GM12878 (cell line): ENCODE measurements at regions not wholly inside any gene's neighbourhood (a gene's known extent, or its start where the extent isn't known, plus 50 kb on each side); places are given as distances from the start of the nearest gene placed in this dataset.

Experiments
- ATAC-seq: fragments of 200-7000 bp; cut with Tn5 transposase; 3 replicates; pipeline ENCODE4 v1.9.1; 2020; ENCODE audit warnings: mild to moderate bottlenecking, moderate library complexity
- BruUV-seq: library from RNA; stranded (reverse); fragments of 400-500 nt; replicated peaks from 2 replicates; lab custom pipeline; 2021; lab: Mats Ljungman, UMichigan
- CTCF ChIA-PET: fragments of 300-600 bp; sonication (Branson Sonifier 250); formaldehyde crosslinking; extraction: SDS; loops from one replicate; lab custom pipeline; 2021; ENCODE audit warnings: inconsistent platforms; lab: Yijun Ruan, JAX
- POLR2A ChIA-PET: fragments of 350-600 bp; formaldehyde crosslinking; extraction: SDS; loops from one replicate; lab custom pipeline; 2021; ENCODE audit warnings: inconsistent platforms; lab: Charles Lee
- RAD21 ChIA-PET: fragments of 300-600 bp; sonication (Branson Sonifier 250); formaldehyde crosslinking; loops from one replicate; lab custom pipeline; 2023; ENCODE audit warnings: antibody characterized with exemption; ENCODE audit not compliant: unreplicated experiment; lab: Charles Lee
- SMC1A ChIA-PET: fragments of 300-600 bp; sonication (Branson Sonifier 250); formaldehyde crosslinking; loops from one replicate; lab custom pipeline; 2023; ENCODE audit not compliant: unreplicated experiment, uncharacterized antibody; lab: Charles Lee
- DNase-seq: peaks from one replicate; pipeline ENCODE4 v3.0.0-alpha.2; 2011; ENCODE audit warnings: low read depth, low spot score
- FAIRE-seq: peaks from 3 replicates; lab custom pipeline; 2011; peaks lifted over from hg19 to GRCh38; lab: Jason Lieb, UNC
- H2AFZ ChIP-seq: 2 replicates; pipeline ENCODE4 v1.6.0; 2011; ENCODE audit warnings: low read depth, low read length, control low read depth; ENCODE audit not compliant: control insufficient read depth
- H3K27ac ChIP-seq: 2 replicates; pipeline ENCODE4 v1.5.1; 2011; ENCODE audit warnings: control low read depth; ENCODE audit not compliant: control insufficient read depth, insufficient read depth
- H3K27me3 ChIP-seq, 2 experiments: replicated peaks in 1 of 2; 2 replicates each; pipeline versions ENCODE4 v1.6.0 to v1.6.1; 2011; ENCODE audit warnings: low read length in 1 of 2; ENCODE audit not compliant: control insufficient read depth in 2 of 2, insufficient read depth in 2 of 2
- H3K36me3 ChIP-seq, 2 experiments: 2 replicates each; pipeline ENCODE4 v1.5.1; 2011; ENCODE audit warnings: low read length in 1 of 2; ENCODE audit not compliant: control insufficient read depth in 2 of 2, insufficient read depth in 2 of 2
- H3K4me1 ChIP-seq: 2 replicates; pipeline ENCODE4 v1.6.1; 2011; ENCODE audit warnings: mild to moderate bottlenecking, low read length, moderate library complexity, mixed read lengths; ENCODE audit not compliant: control insufficient read depth, insufficient read depth
- H3K4me2 ChIP-seq: 2 replicates; pipeline ENCODE4 v1.6.0; 2011; ENCODE audit warnings: control low read depth; ENCODE audit not compliant: control insufficient read depth, insufficient read depth
- H3K4me3 ChIP-seq: fragments of 200-600 bp; sonication (generic); 2 replicates; pipeline ENCODE4 v1.5.1; 2016
- H3K79me2 ChIP-seq: 2 replicates; pipeline ENCODE4 v1.6.0; 2011; ENCODE audit warnings: low read length; ENCODE audit not compliant: control insufficient read depth, insufficient read depth
- H3K9ac ChIP-seq: 2 replicates; pipeline ENCODE4 v1.8.0; 2011; ENCODE audit warnings: low read length, control low read depth, mixed read lengths; ENCODE audit not compliant: control insufficient read depth, insufficient read depth
- H3K9me3 ChIP-seq: replicated peaks from 3 replicates; pipeline ENCODE4 v1.5.1; 2011; ENCODE audit warnings: mild to moderate bottlenecking, low read length; ENCODE audit not compliant: control insufficient read depth, insufficient read depth
- H4K20me1 ChIP-seq: 2 replicates; pipeline ENCODE4 v1.6.0; 2011; ENCODE audit not compliant: control insufficient read depth, insufficient read depth
- KLF5 ChIP-seq: fragments of 450-650 bp; IDR thresholded peaks from 2 replicates; pipeline ENCODE4 v1.6.1; 2014; ENCODE audit warnings: mild to moderate bottlenecking; ENCODE audit not compliant: partially characterized antibody
- PAX8 ChIP-seq: fragments of 450-650 bp; IDR thresholded peaks from 2 replicates; pipeline ENCODE4 v1.6.1; 2017; ENCODE audit warnings: mild to moderate bottlenecking, moderate library complexity
- RAD21 ChIP-seq: IDR thresholded peaks from 2 replicates; pipeline ENCODE4 v1.6.1; 2011; ENCODE audit warnings: mild to moderate bottlenecking, low read depth, low read length, moderate library complexity; ENCODE audit not compliant: insufficient read depth
- SIX5 ChIP-seq: IDR thresholded peaks from 2 replicates; pipeline ENCODE4 v1.6.1; 2011; ENCODE audit warnings: mild to moderate bottlenecking, low read depth, low read length, moderate library complexity; ENCODE audit not compliant: severe bottlenecking
- SMC3 ChIP-seq: IDR thresholded peaks from 2 replicates; pipeline ENCODE4 v1.6.1; 2011; ENCODE audit warnings: low read length, improper control_type of control experiment, borderline replicate concordance
- STAT1 ChIP-seq: fragments of 450-650 bp; conservative IDR thresholded peaks from 2 replicates; pipeline ENCODE4 v1.6.1; 2014; ENCODE audit warnings: antibody characterized with exemption, mild to moderate bottlenecking
- ZNF207 ChIP-seq: fragments of 450-650 bp; IDR thresholded peaks from 2 replicates; pipeline ENCODE4 v1.6.1; 2014; ENCODE audit warnings: antibody characterized with exemption, mild to moderate bottlenecking, borderline replicate concordance
- WGBS: methylation state at CpG from one replicate; pipeline ENCODE4 v1.1.6; 2016; ENCODE audit warnings: low lambda C conversion rate; ENCODE audit not compliant: insufficient replicate concordance, insufficient coverage; ENCODE audit errors: missing lambda C conversion rate; 5-methylcytosine and 5-hydroxymethylcytosine counted together
- in situ Hi-C: fragments of 300-500 bp; cut with MboI; formaldehyde crosslinking; loops from 9 replicates; pipeline ENCODE4 v1.14.3; 2018; ENCODE audit warnings: mixed read lengths
- intact Hi-C: fragments of 100-400 bp; cut with micrococcal nuclease; formaldehyde crosslinking; loops from one replicate; pipeline ENCODE4 v1.14.2; 2022; ENCODE audit not compliant: unreplicated experiment
- TF ChIP-seq, protein P1 (sequence below): fragments of 450-650 bp; IDR thresholded peaks from 2 replicates; pipeline ENCODE4 v1.6.1; 2017; ENCODE audit warnings: antibody characterized with exemption, mild to moderate bottlenecking, moderate library complexity
- TF ChIP-seq, protein P2 (sequence below): fragments of 150-350 bp; IDR thresholded peaks from 2 replicates; pipeline ENCODE4 v1.6.1; 2016; ENCODE audit warnings: low read depth, low read length
- TF ChIP-seq, protein P3 (sequence below): fragments of 450-650 bp; IDR thresholded peaks from 2 replicates; pipeline ENCODE4 v1.6.1; 2014; ENCODE audit warnings: mild to moderate bottlenecking
- TF ChIP-seq, protein P4 (sequence below), 3 experiments: IDR thresholded peaks in 2 of 3; conservative IDR thresholded peaks in 1 of 3; 2 replicates each; pipeline ENCODE4 v1.5.1; 2011; ENCODE audit warnings: low read depth in 3 of 3, low read length in 3 of 3, mild to moderate bottlenecking in 3 of 3, control low read depth in 2 of 3, moderate library complexity in 2 of 3, inconsistent platforms in 1 of 3, mixed read lengths in 1 of 3; ENCODE audit not compliant: control insufficient read depth in 2 of 3, insufficient read depth in 1 of 3; ENCODE audit errors: extremely low read depth in 1 of 3
- TF ChIP-seq, protein P5 (sequence below): fragments of 450-650 bp; IDR thresholded peaks from 2 replicates; pipeline ENCODE4 v1.6.1; 2017; ENCODE audit warnings: mild to moderate bottlenecking

DNA sequence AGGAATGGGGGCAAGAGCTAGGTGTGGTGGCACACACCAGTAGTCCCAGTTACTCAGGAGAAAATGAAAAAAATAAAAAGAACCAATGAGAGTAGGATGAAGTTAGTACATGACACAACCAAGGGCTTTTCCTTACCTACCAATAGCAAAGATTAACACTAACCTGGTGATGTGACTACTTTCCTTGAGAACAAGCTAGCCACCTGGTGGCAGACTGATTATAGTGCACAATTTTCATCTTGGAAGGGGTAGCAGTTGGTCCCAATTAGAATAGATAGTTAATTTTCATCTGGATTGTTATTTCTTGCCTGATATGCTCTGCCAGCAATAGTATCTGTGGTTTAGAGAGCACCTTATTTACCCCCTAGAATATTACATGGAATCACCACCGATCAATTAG, 1216.8 kb upstream of the PABPC4L start:
- Histone ChIP-seq H3K4me2 (no peak overlapping the region), H3K79me2 (no peaks in the 10 kb centered on the region), H3K27ac (no peak overlapping the region), H3K9ac (no peak overlapping the region), H3K4me1 (no peaks in the 10 kb centered on the region), H3K4me3 (no peak overlapping the region), H4K20me1 (no peaks in the 10 kb centered on the region), H3K36me3 (no peaks in the 10 kb centered on the region), H3K9me3 (no peaks in the 10 kb centered on the region), H3K27me3 (no peaks in the 10 kb centered on the region), H2AFZ (no peak overlapping the region)
- no peak for DNase-seq
- in situ Hi-C loops (no loop called here), intact Hi-C loops (loop anchor here (2.0 kb wide), 1 partner anchor 48 kb away; no protein-coding TSS in a partner anchor)
- WGBS: 4% methylated on average over 1 of the region's 1 CpG
- BruUV-seq: no TSS peak
- RAD21 ChIA-PET: interaction anchor here (0.7 to 1.7 kb wide), 2 partner anchors 48 to 1447 kb away, joined by 3 to 4 read pairs; no protein-coding TSS in a partner anchor
- peak; percentile 61 for FAIRE-seq
- SMC1A ChIA-PET: no interaction called here
- CTCF ChIA-PET: interaction anchor here (0.8 to 1.4 kb wide), 2 partner anchors 47 to 129 kb away, joined by 4 to 7 read pairs; no protein-coding TSS in a partner anchor
- peak; percentile 86 for ATAC-seq
- POLR2A ChIA-PET: no interaction called here
- TF ChIP-seq, protein P1, sequence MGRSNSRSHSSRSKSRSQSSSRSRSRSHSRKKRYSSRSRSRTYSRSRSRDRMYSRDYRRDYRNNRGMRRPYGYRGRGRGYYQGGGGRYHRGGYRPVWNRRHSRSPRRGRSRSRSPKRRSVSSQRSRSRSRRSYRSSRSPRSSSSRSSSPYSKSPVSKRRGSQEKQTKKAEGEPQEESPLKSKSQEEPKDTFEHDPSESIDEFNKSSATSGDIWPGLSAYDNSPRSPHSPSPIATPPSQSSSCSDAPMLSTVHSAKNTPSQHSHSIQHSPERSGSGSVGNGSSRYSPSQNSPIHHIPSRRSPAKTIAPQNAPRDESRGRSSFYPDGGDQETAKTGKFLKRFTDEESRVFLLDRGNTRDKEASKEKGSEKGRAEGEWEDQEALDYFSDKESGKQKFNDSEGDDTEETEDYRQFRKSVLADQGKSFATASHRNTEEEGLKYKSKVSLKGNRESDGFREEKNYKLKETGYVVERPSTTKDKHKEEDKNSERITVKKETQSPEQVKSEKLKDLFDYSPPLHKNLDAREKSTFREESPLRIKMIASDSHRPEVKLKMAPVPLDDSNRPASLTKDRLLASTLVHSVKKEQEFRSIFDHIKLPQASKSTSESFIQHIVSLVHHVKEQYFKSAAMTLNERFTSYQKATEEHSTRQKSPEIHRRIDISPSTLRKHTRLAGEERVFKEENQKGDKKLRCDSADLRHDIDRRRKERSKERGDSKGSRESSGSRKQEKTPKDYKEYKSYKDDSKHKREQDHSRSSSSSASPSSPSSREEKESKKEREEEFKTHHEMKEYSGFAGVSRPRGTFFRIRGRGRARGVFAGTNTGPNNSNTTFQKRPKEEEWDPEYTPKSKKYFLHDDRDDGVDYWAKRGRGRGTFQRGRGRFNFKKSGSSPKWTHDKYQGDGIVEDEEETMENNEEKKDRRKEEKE: no peak
- TF ChIP-seq, protein P2, sequence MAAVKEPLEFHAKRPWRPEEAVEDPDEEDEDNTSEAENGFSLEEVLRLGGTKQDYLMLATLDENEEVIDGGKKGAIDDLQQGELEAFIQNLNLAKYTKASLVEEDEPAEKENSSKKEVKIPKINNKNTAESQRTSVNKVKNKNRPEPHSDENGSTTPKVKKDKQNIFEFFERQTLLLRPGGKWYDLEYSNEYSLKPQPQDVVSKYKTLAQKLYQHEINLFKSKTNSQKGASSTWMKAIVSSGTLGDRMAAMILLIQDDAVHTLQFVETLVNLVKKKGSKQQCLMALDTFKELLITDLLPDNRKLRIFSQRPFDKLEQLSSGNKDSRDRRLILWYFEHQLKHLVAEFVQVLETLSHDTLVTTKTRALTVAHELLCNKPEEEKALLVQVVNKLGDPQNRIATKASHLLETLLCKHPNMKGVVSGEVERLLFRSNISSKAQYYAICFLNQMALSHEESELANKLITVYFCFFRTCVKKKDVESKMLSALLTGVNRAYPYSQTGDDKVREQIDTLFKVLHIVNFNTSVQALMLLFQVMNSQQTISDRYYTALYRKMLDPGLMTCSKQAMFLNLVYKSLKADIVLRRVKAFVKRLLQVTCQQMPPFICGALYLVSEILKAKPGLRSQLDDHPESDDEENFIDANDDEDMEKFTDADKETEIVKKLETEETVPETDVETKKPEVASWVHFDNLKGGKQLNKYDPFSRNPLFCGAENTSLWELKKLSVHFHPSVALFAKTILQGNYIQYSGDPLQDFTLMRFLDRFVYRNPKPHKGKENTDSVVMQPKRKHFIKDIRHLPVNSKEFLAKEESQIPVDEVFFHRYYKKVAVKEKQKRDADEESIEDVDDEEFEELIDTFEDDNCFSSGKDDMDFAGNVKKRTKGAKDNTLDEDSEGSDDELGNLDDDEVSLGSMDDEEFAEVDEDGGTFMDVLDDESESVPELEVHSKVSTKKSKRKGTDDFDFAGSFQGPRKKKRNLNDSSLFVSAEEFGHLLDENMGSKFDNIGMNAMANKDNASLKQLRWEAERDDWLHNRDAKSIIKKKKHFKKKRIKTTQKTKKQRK: no peak
- TF ChIP-seq SIX5 (no peak), RAD21 (peak; percentile 27; the same call in 1 of the 2 replicates), STAT1 (no peak), PAX8 (no peak), SMC3 (peak; percentile 50; the same call in 1 of the 2 replicates), KLF5 (no peak), ZNF207 (no peak)
- TF ChIP-seq, protein P3, sequence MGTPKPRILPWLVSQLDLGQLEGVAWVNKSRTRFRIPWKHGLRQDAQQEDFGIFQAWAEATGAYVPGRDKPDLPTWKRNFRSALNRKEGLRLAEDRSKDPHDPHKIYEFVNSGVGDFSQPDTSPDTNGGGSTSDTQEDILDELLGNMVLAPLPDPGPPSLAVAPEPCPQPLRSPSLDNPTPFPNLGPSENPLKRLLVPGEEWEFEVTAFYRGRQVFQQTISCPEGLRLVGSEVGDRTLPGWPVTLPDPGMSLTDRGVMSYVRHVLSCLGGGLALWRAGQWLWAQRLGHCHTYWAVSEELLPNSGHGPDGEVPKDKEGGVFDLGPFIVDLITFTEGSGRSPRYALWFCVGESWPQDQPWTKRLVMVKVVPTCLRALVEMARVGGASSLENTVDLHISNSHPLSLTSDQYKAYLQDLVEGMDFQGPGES: no peak
- TF ChIP-seq, protein P4, sequence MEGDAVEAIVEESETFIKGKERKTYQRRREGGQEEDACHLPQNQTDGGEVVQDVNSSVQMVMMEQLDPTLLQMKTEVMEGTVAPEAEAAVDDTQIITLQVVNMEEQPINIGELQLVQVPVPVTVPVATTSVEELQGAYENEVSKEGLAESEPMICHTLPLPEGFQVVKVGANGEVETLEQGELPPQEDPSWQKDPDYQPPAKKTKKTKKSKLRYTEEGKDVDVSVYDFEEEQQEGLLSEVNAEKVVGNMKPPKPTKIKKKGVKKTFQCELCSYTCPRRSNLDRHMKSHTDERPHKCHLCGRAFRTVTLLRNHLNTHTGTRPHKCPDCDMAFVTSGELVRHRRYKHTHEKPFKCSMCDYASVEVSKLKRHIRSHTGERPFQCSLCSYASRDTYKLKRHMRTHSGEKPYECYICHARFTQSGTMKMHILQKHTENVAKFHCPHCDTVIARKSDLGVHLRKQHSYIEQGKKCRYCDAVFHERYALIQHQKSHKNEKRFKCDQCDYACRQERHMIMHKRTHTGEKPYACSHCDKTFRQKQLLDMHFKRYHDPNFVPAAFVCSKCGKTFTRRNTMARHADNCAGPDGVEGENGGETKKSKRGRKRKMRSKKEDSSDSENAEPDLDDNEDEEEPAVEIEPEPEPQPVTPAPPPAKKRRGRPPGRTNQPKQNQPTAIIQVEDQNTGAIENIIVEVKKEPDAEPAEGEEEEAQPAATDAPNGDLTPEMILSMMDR (IDR thresholded peaks at IDR 0.05 in 2 of 3, conservative IDR thresholded peaks at IDR 0.05 in 1 of 3; ENCODE audit: control insufficient read depth in 2 of 3, extremely low read depth in 1 of 3, insufficient read depth in 1 of 3, low read depth in 3 of 3, low read length in 3 of 3): peak; percentile 27 to 49 (median 47); a peak in 4 of 6 replicates
- TF ChIP-seq, protein P5, sequence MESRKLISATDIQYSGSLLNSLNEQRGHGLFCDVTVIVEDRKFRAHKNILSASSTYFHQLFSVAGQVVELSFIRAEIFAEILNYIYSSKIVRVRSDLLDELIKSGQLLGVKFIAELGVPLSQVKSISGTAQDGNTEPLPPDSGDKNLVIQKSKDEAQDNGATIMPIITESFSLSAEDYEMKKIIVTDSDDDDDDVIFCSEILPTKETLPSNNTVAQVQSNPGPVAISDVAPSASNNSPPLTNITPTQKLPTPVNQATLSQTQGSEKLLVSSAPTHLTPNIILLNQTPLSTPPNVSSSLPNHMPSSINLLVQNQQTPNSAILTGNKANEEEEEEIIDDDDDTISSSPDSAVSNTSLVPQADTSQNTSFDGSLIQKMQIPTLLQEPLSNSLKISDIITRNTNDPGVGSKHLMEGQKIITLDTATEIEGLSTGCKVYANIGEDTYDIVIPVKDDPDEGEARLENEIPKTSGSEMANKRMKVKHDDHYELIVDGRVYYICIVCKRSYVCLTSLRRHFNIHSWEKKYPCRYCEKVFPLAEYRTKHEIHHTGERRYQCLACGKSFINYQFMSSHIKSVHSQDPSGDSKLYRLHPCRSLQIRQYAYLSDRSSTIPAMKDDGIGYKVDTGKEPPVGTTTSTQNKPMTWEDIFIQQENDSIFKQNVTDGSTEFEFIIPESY: no peak
